ENCODE measurements at regions not wholly inside any gene's neighbourhood (a gene's known extent, or its start where the extent isn't known, plus 50 kb on each side); places are given as distances from the start of the nearest gene placed in this dataset.

GRCh38 chr3:18247139-18247695 is 177.9 kb downstream of the SATB1 start:
- no peak for TF ChIP-seq CTCF (IDR thresholded peaks at IDR 0.05)
- TF ChIP-seq POLR2A (IDR thresholded peaks at IDR 0.05), result no peak
